Amniotic epithelial cell (primary cell): ENCODE measurements at regions not wholly inside any gene's neighbourhood (a gene's known extent, or its start where the extent isn't known, plus 50 kb on each side); places are given as distances from the start of the nearest gene placed in this dataset.
"Not testable (repeated sequence)": the region's sequence is repeated elsewhere in the genome, so short reads cannot be mapped to it uniquely, and the experiment has no call there.

Experiments used
- DNase-seq: peaks from one replicate; pipeline ENCODE4 v3.0.0-alpha.2; 2010; ENCODE audit warnings: low read depth

- no peak for DNase-seq
Observed at GRCh38 chr11:69904974-69905535, 85.8 kb upstream of the FGF3 start.

GRCh38 chr11:69905611-69906452, 86.6 kb upstream of the FGF3 start:
- DNase-seq: peak; percentile 30

- DNase-seq: no peak
Observed at GRCh38 chr11:69906453-69906907, 87.3 kb upstream of the FGF3 start.

GRCh38 chr11:69907611-69908010, 88.4 kb upstream of the FGF3 start:
- no peak for DNase-seq

GRCh38 chr11:69908511-69909220, 89.5 kb upstream of the FGF3 start:
- DNase-seq: no peak

GRCh38 chr11:69909561-69910518, 90.6 kb upstream of the FGF3 start:
- no peak for DNase-seq

GRCh38 chr11:69910519-69911309, 91.5 kb upstream of the FGF3 start:
- DNase-seq: no peak

- no peak for DNase-seq
Observed at GRCh38 chr11:69911310-69912160, 92.3 kb upstream of the FGF3 start.

GRCh38 chr11:69912161-69912910, 93.1 kb upstream of the FGF3 start:
- no peak for DNase-seq

GRCh38 chr11:69912911-69913451, 93.8 kb upstream of the FGF3 start:
- no peak for DNase-seq

- no peak for DNase-seq
Observed at GRCh38 chr11:69913591-69914285, 94.5 kb upstream of the FGF3 start.

GRCh38 chr11:69914286-69915150, 95.3 kb upstream of the FGF3 start:
- no peak for DNase-seq

- DNase-seq: no peak
Observed at GRCh38 chr11:69915151-69915500, 95.9 kb upstream of the FGF3 start.

- DNase-seq: peak; percentile 27
Observed at GRCh38 chr11:69915501-69916250, 96.5 kb upstream of the FGF3 start.

GRCh38 chr11:69916251-69916649, 97.0 kb upstream of the FGF3 start:
- not testable (repeated sequence) for DNase-seq

- no peak for DNase-seq
Observed at GRCh38 chr11:69916806-69917387, 97.7 kb upstream of the FGF3 start.
